ENCODE measurements at regions not wholly inside any gene's neighbourhood (a gene's known extent, or its start where the extent isn't known, plus 50 kb on each side); places are given as distances from the start of the nearest gene placed in this dataset.

DNA sequence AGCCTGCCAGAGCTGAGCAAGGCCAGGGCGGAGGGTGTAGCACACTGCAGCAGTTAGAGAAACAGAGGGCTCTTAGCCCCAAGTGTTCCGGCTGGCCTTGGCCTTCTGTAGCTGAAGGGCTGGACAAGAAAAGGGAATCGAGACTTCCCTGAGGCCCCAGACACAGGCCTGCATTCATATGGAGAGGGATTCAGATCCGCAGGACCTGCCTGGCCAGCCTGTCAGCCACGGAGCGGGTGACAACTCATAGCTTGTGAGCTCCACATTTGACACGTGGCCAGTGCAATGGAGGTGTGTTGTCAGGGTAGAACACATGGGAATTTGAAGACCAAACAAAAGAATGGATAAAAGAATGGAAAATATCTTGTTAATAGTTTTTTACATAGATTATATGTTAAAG is 182.2 kb upstream of the GSC start:
- peaks cover 0 to 6% (median 0%) of the 10 kb centered on the region in 3 donors for H3K9me3 ChIP-seq
- TF ChIP-seq, protein P1, sequence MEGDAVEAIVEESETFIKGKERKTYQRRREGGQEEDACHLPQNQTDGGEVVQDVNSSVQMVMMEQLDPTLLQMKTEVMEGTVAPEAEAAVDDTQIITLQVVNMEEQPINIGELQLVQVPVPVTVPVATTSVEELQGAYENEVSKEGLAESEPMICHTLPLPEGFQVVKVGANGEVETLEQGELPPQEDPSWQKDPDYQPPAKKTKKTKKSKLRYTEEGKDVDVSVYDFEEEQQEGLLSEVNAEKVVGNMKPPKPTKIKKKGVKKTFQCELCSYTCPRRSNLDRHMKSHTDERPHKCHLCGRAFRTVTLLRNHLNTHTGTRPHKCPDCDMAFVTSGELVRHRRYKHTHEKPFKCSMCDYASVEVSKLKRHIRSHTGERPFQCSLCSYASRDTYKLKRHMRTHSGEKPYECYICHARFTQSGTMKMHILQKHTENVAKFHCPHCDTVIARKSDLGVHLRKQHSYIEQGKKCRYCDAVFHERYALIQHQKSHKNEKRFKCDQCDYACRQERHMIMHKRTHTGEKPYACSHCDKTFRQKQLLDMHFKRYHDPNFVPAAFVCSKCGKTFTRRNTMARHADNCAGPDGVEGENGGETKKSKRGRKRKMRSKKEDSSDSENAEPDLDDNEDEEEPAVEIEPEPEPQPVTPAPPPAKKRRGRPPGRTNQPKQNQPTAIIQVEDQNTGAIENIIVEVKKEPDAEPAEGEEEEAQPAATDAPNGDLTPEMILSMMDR (IDR thresholded peaks at IDR 0.05 in 4 of 5, conservative IDR thresholded peaks at IDR 0.05 in 1 of 5), result no peak
- no peak for TF ChIP-seq POLR2A (IDR thresholded peaks at IDR 0.05)
- H3K27ac ChIP-seq, result no peak overlapping the region
- no peaks in the 10 kb centered on the region for H3K4me1 ChIP-seq
- in situ Hi-C loops (cut with MboI; ENCODE audit: low sequenced_read_pairs in 4 of 4) (no loop called here), intact Hi-C loops (cut with DNase I; ENCODE audit: low total_unique reads) (no loop called here)
- H3K36me3 ChIP-seq, result no peaks in the 10 kb centered on the region
- ATAC-seq (no peak), DNase-seq (no peak)
- no peaks in the 10 kb centered on the region for H3K27me3 ChIP-seq
- no peak overlapping the region for H3K4me3 ChIP-seq

DNA sequence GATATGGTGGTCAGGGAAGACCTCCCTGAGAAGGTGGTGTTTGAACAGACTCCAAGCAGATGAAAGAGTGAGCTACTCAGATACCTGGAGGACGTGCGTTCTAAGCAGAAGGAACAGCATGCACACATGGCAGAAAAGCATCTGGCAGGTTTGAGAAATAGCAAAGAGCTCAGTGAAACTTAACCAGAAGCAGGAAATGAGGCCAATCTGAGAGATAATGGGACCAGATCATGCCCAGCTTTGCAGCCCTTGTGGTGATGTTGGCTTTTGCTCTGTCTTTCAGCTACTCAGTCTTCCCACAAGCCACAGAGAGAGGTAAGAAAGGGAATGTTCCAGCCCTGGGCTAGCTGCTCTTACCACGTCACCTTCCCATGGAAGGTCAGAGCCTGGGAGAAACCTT is 176.3 kb upstream of the GSC start:
- intact Hi-C loops (cut with DNase I; ENCODE audit: low total_unique reads) (no loop called here), in situ Hi-C loops (cut with MboI; ENCODE audit: low sequenced_read_pairs in 4 of 4) (no loop called here)
- Histone ChIP-seq H3K4me1 (no peaks in the 10 kb centered on the region), H3K27ac (no peak overlapping the region), H3K27me3 (no peaks in the 10 kb centered on the region), H3K4me3 (no peak overlapping the region), H3K9me3 (peaks cover 0 to 6% (median 0%) of the 10 kb centered on the region in 3 donors), H3K36me3 (no peaks in the 10 kb centered on the region)
- ATAC-seq (no peak), DNase-seq (no peak)
- TF ChIP-seq, protein P1 (IDR thresholded peaks at IDR 0.05 in 4 of 5, conservative IDR thresholded peaks at IDR 0.05 in 1 of 5), result no peak
- TF ChIP-seq POLR2A (IDR thresholded peaks at IDR 0.05), result no peak

DNA sequence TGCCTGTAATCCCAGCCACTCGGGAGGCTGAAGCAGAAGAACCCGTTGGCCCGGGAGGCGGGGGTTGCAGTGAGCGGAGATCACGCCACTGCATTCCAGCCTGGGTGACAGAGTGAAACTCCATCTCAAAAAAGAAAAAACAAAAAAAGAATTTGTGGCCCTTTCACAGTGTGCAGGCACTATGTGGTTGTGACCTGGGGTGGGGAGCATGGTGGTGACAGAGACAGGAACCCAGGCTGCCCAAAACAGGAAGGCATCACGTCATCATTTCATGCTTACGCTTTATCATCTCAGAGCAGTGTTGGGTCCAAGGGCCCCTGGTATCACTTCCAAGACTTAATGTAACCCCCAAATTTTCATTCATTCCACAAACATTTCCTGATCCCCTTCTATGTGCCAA is 175.7 kb upstream of the GSC start:
- intact Hi-C loops (cut with DNase I; ENCODE audit: low total_unique reads), result no loop called here
- Histone ChIP-seq H3K36me3 (no peaks in the 10 kb centered on the region), H3K27ac (no peak overlapping the region), H3K4me1 (no peaks in the 10 kb centered on the region), H3K27me3 (no peaks in the 10 kb centered on the region), H3K4me3 (no peak overlapping the region), H3K9me3 (peaks cover 0 to 6% (median 0%) of the 10 kb centered on the region in 3 donors)
- no peak for ATAC-seq
- TF ChIP-seq POLR2A (IDR thresholded peaks at IDR 0.05), result no peak
- TF ChIP-seq, protein P1 (IDR thresholded peaks at IDR 0.05 in 4 of 5, conservative IDR thresholded peaks at IDR 0.05 in 1 of 5), result no peak
- no peak for DNase-seq
- in situ Hi-C loops (cut with MboI; ENCODE audit: low sequenced_read_pairs in 4 of 4), result no loop called here

DNA sequence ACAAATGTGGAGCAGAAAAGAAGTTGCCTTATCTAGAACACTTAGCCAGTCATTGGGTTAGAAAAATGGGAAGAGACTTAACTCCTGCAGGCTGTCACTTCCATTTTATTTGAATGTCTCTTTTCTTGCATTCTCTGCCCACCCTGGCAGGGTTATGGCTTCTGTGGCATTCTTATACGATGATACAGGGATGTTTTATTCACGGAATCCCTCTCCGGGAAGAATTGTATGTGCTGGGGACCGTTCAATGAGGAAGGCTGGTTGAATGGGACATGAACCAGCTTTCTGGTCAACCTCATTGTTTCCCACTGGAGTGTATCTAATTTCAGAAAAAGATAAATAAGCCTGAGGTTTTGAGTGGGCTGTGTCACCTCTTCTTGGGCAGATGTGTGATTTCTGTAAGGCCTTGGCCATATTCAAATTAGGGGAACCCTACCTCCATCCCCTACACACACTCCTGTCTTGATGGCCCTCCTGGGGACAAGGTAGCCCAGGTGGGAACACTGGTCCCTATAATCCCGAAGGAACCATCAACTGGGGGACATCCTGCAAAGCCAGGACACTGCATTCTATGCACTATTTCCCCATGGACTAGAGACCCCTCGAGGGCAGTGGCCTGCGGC is 174.8 kb upstream of the GSC start:
- H3K9me3 ChIP-seq, result peaks cover 0 to 6% (median 0%) of the 10 kb centered on the region in 3 donors
- H3K4me3 ChIP-seq, result no peak overlapping the region
- intact Hi-C loops (cut with DNase I; ENCODE audit: low total_unique reads) (no loop called here), in situ Hi-C loops (cut with MboI; ENCODE audit: low sequenced_read_pairs in 4 of 4) (no loop called here)
- DNase-seq, result no peak
- H3K4me1 ChIP-seq, result no peaks in the 10 kb centered on the region
- H3K27me3 ChIP-seq, result no peaks in the 10 kb centered on the region
- no peaks in the 10 kb centered on the region for H3K36me3 ChIP-seq
- no peak for ATAC-seq
- TF ChIP-seq POLR2A (IDR thresholded peaks at IDR 0.05), result no peak
- TF ChIP-seq, protein P1 (IDR thresholded peaks at IDR 0.05 in 4 of 5, conservative IDR thresholded peaks at IDR 0.05 in 1 of 5), result no peak
- no peak overlapping the region for H3K27ac ChIP-seq

DNA sequence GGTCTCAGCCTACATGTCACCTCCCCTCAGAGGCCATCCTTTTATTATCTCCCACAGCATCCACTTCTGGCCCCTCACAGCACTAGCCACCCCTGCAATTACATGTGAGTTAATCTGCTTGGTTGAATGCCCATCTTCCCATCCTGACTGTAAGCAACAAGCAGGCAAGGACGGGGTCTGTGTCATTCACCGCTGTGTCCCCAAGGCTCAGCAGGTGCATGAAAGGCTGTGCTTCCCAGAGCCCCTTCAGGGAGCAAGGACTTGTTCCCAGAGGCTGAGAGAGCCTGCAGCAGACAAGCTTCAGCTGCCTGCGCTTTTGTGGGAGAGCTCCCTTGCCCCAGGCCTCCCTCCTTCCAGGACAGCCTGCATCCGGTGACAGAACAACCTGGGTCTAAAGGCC is 172.7 kb upstream of the GSC start:
- ATAC-seq (no peak), DNase-seq (no peak)
- no peak overlapping the region for H3K27ac ChIP-seq
- H3K9me3 ChIP-seq, result peaks cover 0 to 1% (median 0%) of the 10 kb centered on the region in 3 donors
- intact Hi-C loops (cut with DNase I; ENCODE audit: low total_unique reads) (no loop called here), in situ Hi-C loops (cut with MboI; ENCODE audit: low sequenced_read_pairs in 4 of 4) (no loop called here)
- H3K4me3 ChIP-seq, result no peak overlapping the region
- H3K27me3 ChIP-seq, result no peaks in the 10 kb centered on the region
- TF ChIP-seq, protein P1 (IDR thresholded peaks at IDR 0.05 in 4 of 5, conservative IDR thresholded peaks at IDR 0.05 in 1 of 5), result no peak
- no peak for TF ChIP-seq POLR2A (IDR thresholded peaks at IDR 0.05)
- no peaks in the 10 kb centered on the region for H3K36me3 ChIP-seq
- no peaks in the 10 kb centered on the region for H3K4me1 ChIP-seq

Data from gastrocnemius medialis (tissue), 4 donors.